Lower leg skin (tissue), 4 donors: ENCODE measurements at regions not wholly inside any gene's neighbourhood (a gene's known extent, or its start where the extent isn't known, plus 50 kb on each side); places are given as distances from the start of the nearest gene placed in this dataset.

ENCODE experiments used
- DNase-seq, 2 donors: peaks; one replicate each; pipeline ENCODE4 v3.0.0-alpha.2; 2019; ENCODE audit warnings: low spot score in 2 of 2
- H3K4me3 ChIP-seq: fragments of 200-600 bp; sonication (generic); 2 replicates; pipeline ENCODE4 v1.5.1; 2017; ENCODE audit warnings: mild to moderate bottlenecking, low read depth; ENCODE audit not compliant: poor library complexity, severe bottlenecking
- CTCF ChIP-seq, 3 donors: fragments of 450-650 bp; IDR thresholded peaks; one replicate each; pipeline ENCODE4 v1.5.1; 2016; ENCODE audit warnings: antibody characterized with exemption in 3 of 3, mild to moderate bottlenecking in 3 of 3, moderate library complexity in 2 of 3
- POLR2A ChIP-seq, 2 donors: fragments of 450-650 bp; IDR thresholded peaks; one replicate each; pipeline ENCODE4 v1.6.1; 2016 to 2017; ENCODE audit warnings: antibody characterized with exemption in 2 of 2, mild to moderate bottlenecking in 1 of 2, moderate library complexity in 1 of 2
- WGBS, 2 donors: methylation state at CpG; one replicate each; pipeline ENCODE4 v1.1.5; 2018; 5-methylcytosine and 5-hydroxymethylcytosine counted together
- intact Hi-C: fragments of 100-400 bp; cut with DNase I; formaldehyde crosslinking; loops from one replicate; pipeline ENCODE4 v1.15.0; 2023; ENCODE audit warnings: low total_unique reads
- microRNA-seq, 2 donors: library from miRNA; unstranded; fragments of <30 nt; microRNA quantifications; one replicate each; pipeline ENCODE4, GENCODE V29; 2016; ENCODE audit warnings: borderline replicate concordance in 2 of 2, borderline number of aligned reads in 1 of 2

GRCh38 chr17:77090476-77090875 lies 50.3 kb upstream of the SEC14L1 start:
- intact Hi-C loops, result loop anchor here (5.0 kb wide), 1 partner anchor 397 kb away; no protein-coding TSS in a partner anchor
- H3K4me3 ChIP-seq, result no peak overlapping the region
- WGBS, 2 donors, result 69 to 81% methylated on average over 5 of the region's 5 CpGs

More at GRCh38 chr17:77090476-77090875, 50.3 kb upstream of the SEC14L1 start:
- DNase-seq, result no peak
- TF ChIP-seq CTCF (IDR thresholded peaks at IDR 0.05) (no peak), POLR2A (IDR thresholded peaks at IDR 0.05) (no peak)

Small RNA genes in the stretch of these regions (microRNA-seq; reads per million reads assigned to microRNA genes)
- 22.1 to 38.7 reads per million in 2 donors for gene MIR6516
